ENCODE measurements at regions not wholly inside any gene's neighbourhood (a gene's known extent, or its start where the extent isn't known, plus 50 kb on each side); places are given as distances from the start of the nearest gene placed in this dataset.

- TF ChIP-seq CTCF (IDR thresholded peaks at IDR 0.05; ENCODE audit: control insufficient read depth, extremely low read depth, insufficient read depth), result no peak
These were observed 58.8 kb downstream of the PPP4R3C start for GRCh38 chrX:27404366-27404765.

GRCh38 chrX:27399146-27399456 lies 64.0 kb downstream of the PPP4R3C start:
- no peak overlapping the region; the same call in 1 of the 2 replicates for H3K4me3 ChIP-seq (ENCODE audit: low read depth, low read length)
- no peak for TF ChIP-seq CTCF (IDR thresholded peaks at IDR 0.05; ENCODE audit: control insufficient read depth, extremely low read depth, insufficient read depth)
- DNase-seq (ENCODE audit: low read depth), result no peak

More at GRCh38 chrX:27404366-27404765, 58.8 kb downstream of the PPP4R3C start:
- DNase-seq (ENCODE audit: low read depth), result no peak
- no peak overlapping the region for H3K4me3 ChIP-seq (ENCODE audit: low read depth, low read length)

- no peak for DNase-seq (ENCODE audit: low read depth)
- no peak for TF ChIP-seq CTCF (IDR thresholded peaks at IDR 0.05; ENCODE audit: control insufficient read depth, extremely low read depth, insufficient read depth)
- no peak overlapping the region for H3K4me3 ChIP-seq (ENCODE audit: low read depth, low read length)
These were observed 71.5 kb downstream of the PPP4R3C start for GRCh38 chrX:27391623-27392022.

GRCh38 chrX:27381419-27381818 lies 81.7 kb downstream of the PPP4R3C start:
- DNase-seq (ENCODE audit: low read depth), result no peak
- H3K4me3 ChIP-seq (ENCODE audit: low read depth, low read length), result no peak overlapping the region
- TF ChIP-seq CTCF (IDR thresholded peaks at IDR 0.05; ENCODE audit: control insufficient read depth, extremely low read depth, insufficient read depth), result no peak

GRCh38 chrX:27380163-27380845 lies 82.8 kb downstream of the PPP4R3C start:
- H3K4me3 ChIP-seq (ENCODE audit: low read depth, low read length), result no peak overlapping the region
- no peak for TF ChIP-seq CTCF (IDR thresholded peaks at IDR 0.05; ENCODE audit: control insufficient read depth, extremely low read depth, insufficient read depth)
- DNase-seq (ENCODE audit: low read depth), result no peak

GRCh38 chrX:27354021-27354420 lies 109.1 kb downstream of the PPP4R3C start:
- DNase-seq (ENCODE audit: low read depth), result no peak
- no peak for TF ChIP-seq CTCF (IDR thresholded peaks at IDR 0.05; ENCODE audit: control insufficient read depth, extremely low read depth, insufficient read depth)
- no peak overlapping the region for H3K4me3 ChIP-seq (ENCODE audit: low read depth, low read length)

GRCh38 chrX:27350476-27350875 lies 112.7 kb downstream of the PPP4R3C start:
- no peak overlapping the region for H3K4me3 ChIP-seq (ENCODE audit: low read depth, low read length)
- no peak for DNase-seq (ENCODE audit: low read depth)
- no peak for TF ChIP-seq CTCF (IDR thresholded peaks at IDR 0.05; ENCODE audit: control insufficient read depth, extremely low read depth, insufficient read depth)
